SK-N-SH (cell line): ENCODE measurements at regions not wholly inside any gene's neighbourhood (a gene's known extent, or its start where the extent isn't known, plus 50 kb on each side); places are given as distances from the start of the nearest gene placed in this dataset.

Source experiments
- CHD2 ChIP-seq: fragments of 150-350 bp; IDR thresholded peaks from 2 replicates; pipeline ENCODE4 v1.6.1; 2018; ENCODE audit warnings: low read length; ENCODE audit not compliant: partially characterized antibody
- CTCF ChIP-seq: fragments of 200-600 bp; sonication (generic); IDR thresholded peaks from 2 replicates; pipeline ENCODE4 v1.6.1; 2017; ENCODE audit warnings: antibody characterized with exemption, mild to moderate bottlenecking, moderate library complexity
- ELF1 ChIP-seq: IDR thresholded peaks from 2 replicates; pipeline ENCODE4 v1.4.0; 2012
- IRF3 ChIP-seq: fragments of 150-350 bp; IDR thresholded peaks from 2 replicates; pipeline ENCODE4 v1.6.1; 2016; ENCODE audit warnings: mild to moderate bottlenecking, low read depth, low read length
- NFIC ChIP-seq: IDR thresholded peaks from 2 replicates; pipeline ENCODE4 v1.4.0; 2012; ENCODE audit warnings: borderline replicate concordance
- PBX3 ChIP-seq: IDR thresholded peaks from 2 replicates; pipeline ENCODE4; 2012
- POLR2AphosphoS5 ChIP-seq: IDR thresholded peaks from 2 replicates; pipeline ENCODE4 v1.6.1; 2012; ENCODE audit warnings: low read depth, low read length
- REST ChIP-seq: IDR thresholded peaks from 2 replicates; pipeline ENCODE4 v1.6.1; 2012; ENCODE audit warnings: mild to moderate bottlenecking, low read depth, low read length, moderate library complexity
- RFX5 ChIP-seq: IDR thresholded peaks from 2 replicates; pipeline ENCODE4 v1.6.1; 2012; ENCODE audit warnings: mild to moderate bottlenecking, improper control_type of control experiment, low read length

GRCh38 chr1:245008761-245009160 lies 144.4 kb upstream of the HNRNPU start:
- TF ChIP-seq CTCF, result no peak
- no peak for TF ChIP-seq ELF1
- TF ChIP-seq POLR2AphosphoS5, result no peak
- no peak for TF ChIP-seq CHD2
- TF ChIP-seq IRF3, result no peak
- TF ChIP-seq RFX5, result no peak
- TF ChIP-seq PBX3, result no peak
- no peak for TF ChIP-seq NFIC
- no peak for TF ChIP-seq REST
